ENCODE measurements at regions not wholly inside any gene's neighbourhood (a gene's known extent, or its start where the extent isn't known, plus 50 kb on each side); places are given as distances from the start of the nearest gene placed in this dataset.

DNA sequence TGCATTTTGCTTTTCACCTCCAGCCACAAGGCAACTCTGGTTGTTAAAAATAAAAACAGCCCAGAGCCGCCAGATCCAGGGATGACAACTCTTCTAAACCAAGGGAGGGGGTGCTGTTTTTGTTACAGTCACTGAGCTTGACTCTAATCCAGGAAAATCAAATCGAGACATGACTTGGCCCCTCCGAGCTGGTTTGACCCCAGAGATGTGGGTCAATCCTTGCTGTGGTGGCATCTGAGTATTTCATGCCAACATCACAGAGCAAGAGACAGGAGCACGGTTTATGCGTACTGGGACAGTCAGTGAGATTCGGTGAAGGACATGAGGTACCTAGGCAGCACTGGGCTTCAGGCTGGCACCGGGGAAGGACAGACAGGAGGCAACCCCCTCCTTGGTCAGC is 88.8 kb upstream of the ZMIZ1 start:
- Histone ChIP-seq H3K4me1 (ENCODE audit: control insufficient read depth in 1 of 2, insufficient read depth in 2 of 2, low read length in 2 of 2) (peaks cover under 1 to 3% of the 10 kb centered on the region in 2 donors), H3K9ac (ENCODE audit: low read depth in 1 of 2, low read length in 2 of 2) (no peak overlapping the region), H3K9me3 (ENCODE audit: control insufficient read depth in 1 of 2, low read length in 2 of 2) (no peaks in the 10 kb centered on the region), H3K27ac (ENCODE audit: low read depth, low read length) (no peak overlapping the region), H3K36me3 (ENCODE audit: control insufficient read depth in 1 of 2, insufficient read depth in 2 of 2, low read length in 2 of 2) (no peaks in the 10 kb centered on the region), H3K4me3 (ENCODE audit: low read depth in 1 of 2, low read length in 2 of 2) (no peak overlapping the region), H3K27me3 (ENCODE audit: control insufficient read depth in 1 of 2, insufficient read depth in 2 of 2, low read length in 2 of 2) (no peaks in the 10 kb centered on the region)

GRCh38 chr10:78980354-78980753 is 88.4 kb upstream of the ZMIZ1 start:
- Histone ChIP-seq H3K36me3 (ENCODE audit: control insufficient read depth in 1 of 2, insufficient read depth in 2 of 2, low read length in 2 of 2) (no peaks in the 10 kb centered on the region), H3K27ac (ENCODE audit: low read depth, low read length) (no peak overlapping the region), H3K27me3 (ENCODE audit: control insufficient read depth in 1 of 2, insufficient read depth in 2 of 2, low read length in 2 of 2) (no peaks in the 10 kb centered on the region), H3K9ac (ENCODE audit: low read depth in 1 of 2, low read length in 2 of 2) (no peak overlapping the region), H3K4me1 (ENCODE audit: control insufficient read depth in 1 of 2, insufficient read depth in 2 of 2, low read length in 2 of 2) (no peaks in the 10 kb centered on the region), H3K9me3 (ENCODE audit: control insufficient read depth in 1 of 2, low read length in 2 of 2) (no peaks in the 10 kb centered on the region), H3K4me3 (ENCODE audit: low read depth in 1 of 2, low read length in 2 of 2) (no peak overlapping the region)

DNA sequence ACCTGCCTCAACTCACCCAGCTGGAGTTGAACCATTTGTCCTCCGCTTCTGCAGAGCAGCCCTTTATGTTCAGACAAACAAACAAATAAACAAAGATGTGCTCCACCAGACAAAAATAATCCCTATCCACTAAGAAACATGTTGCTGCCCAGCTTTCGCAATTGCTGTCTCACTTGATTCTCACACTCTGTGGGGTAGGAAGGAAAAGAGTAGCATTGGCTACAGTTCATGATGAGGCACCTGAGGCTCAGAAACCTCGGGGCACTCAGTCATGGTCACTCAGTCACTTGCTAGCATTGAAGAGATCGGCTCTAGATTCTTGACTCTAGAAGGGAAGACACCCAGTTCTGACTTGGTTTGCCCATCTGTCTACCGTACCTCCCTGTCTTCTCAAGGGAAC is 88.0 kb upstream of the ZMIZ1 start:
- Histone ChIP-seq H3K4me1 (ENCODE audit: control insufficient read depth in 1 of 2, insufficient read depth in 2 of 2, low read length in 2 of 2) (no peaks in the 10 kb centered on the region), H3K9me3 (ENCODE audit: control insufficient read depth in 1 of 2, low read length in 2 of 2) (no peaks in the 10 kb centered on the region), H3K36me3 (ENCODE audit: control insufficient read depth in 1 of 2, insufficient read depth in 2 of 2, low read length in 2 of 2) (no peaks in the 10 kb centered on the region), H3K27ac (ENCODE audit: low read depth, low read length) (no peak overlapping the region), H3K9ac (ENCODE audit: low read depth in 1 of 2, low read length in 2 of 2) (no peak overlapping the region), H3K27me3 (ENCODE audit: control insufficient read depth in 1 of 2, insufficient read depth in 2 of 2, low read length in 2 of 2) (no peaks in the 10 kb centered on the region), H3K4me3 (ENCODE audit: low read depth in 1 of 2, low read length in 2 of 2) (no peak overlapping the region)

GRCh38 chr10:78981257-78981969 is 87.4 kb upstream of the ZMIZ1 start:
- H3K36me3 ChIP-seq (ENCODE audit: control insufficient read depth in 1 of 2, insufficient read depth in 2 of 2, low read length in 2 of 2), result no peaks in the 10 kb centered on the region
- H3K27ac ChIP-seq (ENCODE audit: low read depth, low read length), result no peak overlapping the region
- no peaks in the 10 kb centered on the region for H3K4me1 ChIP-seq (ENCODE audit: control insufficient read depth in 1 of 2, insufficient read depth in 2 of 2, low read length in 2 of 2)
- no peak overlapping the region for H3K4me3 ChIP-seq (ENCODE audit: low read depth in 1 of 2, low read length in 2 of 2)
- H3K9ac ChIP-seq (ENCODE audit: low read depth in 1 of 2, low read length in 2 of 2), result no peak overlapping the region
- H3K27me3 ChIP-seq (ENCODE audit: control insufficient read depth in 1 of 2, insufficient read depth in 2 of 2, low read length in 2 of 2), result no peaks in the 10 kb centered on the region
- H3K9me3 ChIP-seq (ENCODE audit: control insufficient read depth in 1 of 2, low read length in 2 of 2), result no peaks in the 10 kb centered on the region

DNA sequence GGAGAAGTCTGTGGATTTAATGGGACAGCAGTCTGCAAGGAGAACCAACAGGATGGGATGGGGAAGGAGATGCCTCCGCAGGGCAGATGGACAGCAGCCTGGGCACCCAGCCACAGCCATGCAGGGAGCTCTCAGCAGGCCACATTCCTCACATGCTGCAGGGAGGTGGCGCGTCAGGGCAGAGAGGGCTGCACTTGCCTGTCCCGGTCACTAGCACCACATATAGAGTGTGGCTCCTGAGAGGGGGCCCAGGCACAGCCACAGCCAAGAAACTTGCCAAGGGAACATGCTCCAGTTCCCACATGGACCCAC is 86.8 kb upstream of the ZMIZ1 start:
- Histone ChIP-seq H3K9me3 (ENCODE audit: control insufficient read depth in 1 of 2, low read length in 2 of 2) (no peaks in the 10 kb centered on the region), H3K27ac (ENCODE audit: low read depth, low read length) (no peak overlapping the region), H3K27me3 (ENCODE audit: control insufficient read depth in 1 of 2, insufficient read depth in 2 of 2, low read length in 2 of 2) (no peaks in the 10 kb centered on the region), H3K9ac (ENCODE audit: low read depth in 1 of 2, low read length in 2 of 2) (no peak overlapping the region), H3K4me1 (ENCODE audit: control insufficient read depth in 1 of 2, insufficient read depth in 2 of 2, low read length in 2 of 2) (no peaks in the 10 kb centered on the region), H3K4me3 (ENCODE audit: low read depth in 1 of 2, low read length in 2 of 2) (no peak overlapping the region), H3K36me3 (ENCODE audit: control insufficient read depth in 1 of 2, insufficient read depth in 2 of 2, low read length in 2 of 2) (no peaks in the 10 kb centered on the region)

GRCh38 chr10:78982726-78983125 is 86.0 kb upstream of the ZMIZ1 start:
- no peaks in the 10 kb centered on the region for H3K4me1 ChIP-seq (ENCODE audit: control insufficient read depth in 1 of 2, insufficient read depth in 2 of 2, low read length in 2 of 2)

DNA sequence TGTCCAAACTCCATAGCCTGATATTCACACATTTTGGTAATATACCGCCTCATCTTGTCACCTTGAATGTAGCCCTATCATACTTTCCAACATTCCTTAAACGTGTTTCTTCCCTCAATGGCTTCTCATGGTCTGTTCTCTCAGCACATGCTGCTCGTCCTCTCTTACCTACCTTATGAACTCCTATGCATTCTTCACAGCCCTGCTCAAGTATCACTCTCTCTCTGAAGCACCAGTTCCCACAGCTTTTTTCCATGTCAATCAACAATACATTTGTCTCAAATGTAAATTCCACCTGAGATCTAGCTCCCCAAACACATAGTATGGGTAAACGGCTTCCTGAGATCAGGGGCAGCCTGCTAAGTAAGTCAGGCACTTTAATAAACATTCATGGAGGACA is 85.2 kb upstream of the ZMIZ1 start:
- no peaks in the 10 kb centered on the region for H3K36me3 ChIP-seq (ENCODE audit: control insufficient read depth in 1 of 2, insufficient read depth in 2 of 2, low read length in 2 of 2)
- no peak overlapping the region for H3K27ac ChIP-seq (ENCODE audit: low read depth, low read length)
- H3K4me3 ChIP-seq (ENCODE audit: low read depth in 1 of 2, low read length in 2 of 2), result no peak overlapping the region
- H3K27me3 ChIP-seq (ENCODE audit: control insufficient read depth in 1 of 2, insufficient read depth in 2 of 2, low read length in 2 of 2), result no peaks in the 10 kb centered on the region
- no peak overlapping the region for H3K9ac ChIP-seq (ENCODE audit: low read depth in 1 of 2, low read length in 2 of 2)
- no peaks in the 10 kb centered on the region for H3K9me3 ChIP-seq (ENCODE audit: control insufficient read depth in 1 of 2, low read length in 2 of 2)
- H3K4me1 ChIP-seq (ENCODE audit: control insufficient read depth in 1 of 2, insufficient read depth in 2 of 2, low read length in 2 of 2), result no peaks in the 10 kb centered on the region

More at GRCh38 chr10:78982726-78983125, 86.0 kb upstream of the ZMIZ1 start:
- Histone ChIP-seq H3K9me3 (ENCODE audit: control insufficient read depth in 1 of 2, low read length in 2 of 2) (no peaks in the 10 kb centered on the region), H3K9ac (ENCODE audit: low read depth in 1 of 2, low read length in 2 of 2) (no peak overlapping the region), H3K27me3 (ENCODE audit: control insufficient read depth in 1 of 2, insufficient read depth in 2 of 2, low read length in 2 of 2) (no peaks in the 10 kb centered on the region), H3K36me3 (ENCODE audit: control insufficient read depth in 1 of 2, insufficient read depth in 2 of 2, low read length in 2 of 2) (no peaks in the 10 kb centered on the region), H3K4me3 (ENCODE audit: low read depth in 1 of 2, low read length in 2 of 2) (no peak overlapping the region), H3K27ac (ENCODE audit: low read depth, low read length) (no peak overlapping the region)

DNA sequence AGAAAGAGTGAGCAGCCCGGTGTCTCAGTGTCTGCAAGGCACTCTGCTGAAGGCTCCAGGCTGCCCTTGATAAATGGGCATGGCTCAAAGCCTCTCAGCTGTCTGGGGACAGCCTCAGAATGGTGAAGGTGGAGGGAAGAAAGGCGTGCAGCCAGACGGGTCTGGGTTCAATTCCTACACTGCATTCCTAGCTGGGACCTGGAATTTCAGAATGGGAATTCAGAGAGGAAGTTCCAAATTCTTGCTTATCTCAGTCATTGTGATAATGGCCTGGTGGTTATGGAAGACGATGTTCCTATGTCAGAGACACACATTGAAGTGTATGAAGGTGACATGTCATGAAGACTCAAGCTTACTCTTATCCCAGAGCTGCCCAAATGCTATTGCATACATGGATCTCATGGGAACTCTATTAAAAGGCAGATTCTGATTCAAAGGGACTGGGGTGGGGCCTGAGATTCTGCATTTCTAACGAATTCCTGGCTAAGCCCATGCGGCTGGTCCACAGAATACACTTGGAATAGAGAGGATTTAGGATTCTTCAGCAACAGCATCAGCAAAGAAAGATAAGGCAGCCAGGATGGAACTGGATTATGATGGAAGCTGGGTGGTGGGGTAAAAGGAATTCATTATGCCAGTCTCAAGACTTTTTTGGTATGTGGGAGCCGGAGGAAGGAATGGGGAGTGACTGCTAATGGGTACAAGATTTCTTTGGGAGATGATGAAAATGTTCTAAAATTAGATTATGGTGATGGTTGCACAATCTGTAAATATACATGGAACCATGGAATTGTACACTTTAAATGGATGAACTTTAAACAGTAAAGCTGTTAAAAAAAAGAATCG is 82.6 kb upstream of the ZMIZ1 start:
- Histone ChIP-seq H3K36me3 (ENCODE audit: control insufficient read depth in 1 of 2, insufficient read depth in 2 of 2, low read length in 2 of 2) (no peaks in the 10 kb centered on the region), H3K27ac (ENCODE audit: low read depth, low read length) (no peak overlapping the region), H3K4me1 (ENCODE audit: control insufficient read depth in 1 of 2, insufficient read depth in 2 of 2, low read length in 2 of 2) (no peaks in the 10 kb centered on the region), H3K9me3 (ENCODE audit: control insufficient read depth in 1 of 2, low read length in 2 of 2) (no peaks in the 10 kb centered on the region), H3K9ac (ENCODE audit: low read depth in 1 of 2, low read length in 2 of 2) (no peak overlapping the region), H3K4me3 (ENCODE audit: low read depth in 1 of 2, low read length in 2 of 2) (no peak overlapping the region), H3K27me3 (ENCODE audit: control insufficient read depth in 1 of 2, insufficient read depth in 2 of 2, low read length in 2 of 2) (no peaks in the 10 kb centered on the region)

DNA sequence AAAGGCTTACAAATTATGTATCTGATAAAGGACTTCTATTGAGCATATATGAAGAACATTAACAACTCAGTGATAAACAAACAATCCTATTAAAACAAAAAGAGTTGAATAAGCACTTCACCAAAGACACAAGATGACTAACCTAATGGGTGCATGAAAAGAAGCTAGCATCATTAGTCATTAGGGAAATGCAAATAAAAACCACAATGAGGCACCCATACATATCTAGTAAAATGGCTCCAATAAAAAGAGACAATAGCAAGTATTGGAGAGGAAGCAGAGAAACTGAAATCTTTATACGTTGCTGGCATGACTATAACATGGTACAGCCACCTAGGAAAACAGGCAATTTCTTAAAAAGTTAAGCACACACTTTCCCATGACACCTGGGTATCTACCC is 77.6 kb upstream of the ZMIZ1 start:
- Histone ChIP-seq H3K9me3 (ENCODE audit: control insufficient read depth in 1 of 2, low read length in 2 of 2) (no peaks in the 10 kb centered on the region), H3K36me3 (ENCODE audit: control insufficient read depth in 1 of 2, insufficient read depth in 2 of 2, low read length in 2 of 2) (no peaks in the 10 kb centered on the region)

DNA sequence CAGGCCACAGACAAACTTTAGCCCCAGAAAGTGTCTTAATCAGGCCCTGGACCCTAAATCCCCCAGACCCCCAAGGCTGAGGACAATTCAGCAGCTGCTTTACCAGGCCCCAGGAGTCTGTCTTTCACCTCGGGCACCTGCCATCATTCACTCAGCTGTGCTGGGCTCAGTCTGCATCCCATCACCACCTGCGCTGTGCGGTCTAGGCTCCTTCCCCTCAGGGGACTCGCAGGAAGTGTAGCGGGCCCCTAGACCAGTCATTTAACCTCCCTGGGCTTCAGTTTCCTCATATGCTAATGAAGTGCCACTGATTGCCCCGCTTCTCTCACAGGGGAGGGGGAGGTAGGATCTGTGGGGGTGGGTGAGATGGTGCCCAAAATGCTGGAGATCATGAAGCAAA is 76.4 kb upstream of the ZMIZ1 start:
- no peak overlapping the region for H3K4me3 ChIP-seq (ENCODE audit: low read depth in 1 of 2, low read length in 2 of 2)
- no peaks in the 10 kb centered on the region for H3K9me3 ChIP-seq (ENCODE audit: control insufficient read depth in 1 of 2, low read length in 2 of 2)
- H3K4me1 ChIP-seq (ENCODE audit: control insufficient read depth in 1 of 2, insufficient read depth in 2 of 2, low read length in 2 of 2), result no peaks in the 10 kb centered on the region
- H3K27me3 ChIP-seq (ENCODE audit: control insufficient read depth in 1 of 2, insufficient read depth in 2 of 2, low read length in 2 of 2), result no peaks in the 10 kb centered on the region
- no peak overlapping the region for H3K9ac ChIP-seq (ENCODE audit: low read depth in 1 of 2, low read length in 2 of 2)
- H3K36me3 ChIP-seq (ENCODE audit: control insufficient read depth in 1 of 2, insufficient read depth in 2 of 2, low read length in 2 of 2), result no peaks in the 10 kb centered on the region
- H3K27ac ChIP-seq (ENCODE audit: low read depth, low read length), result no peak overlapping the region

More for the DNA sequence above, 77.6 kb upstream of the ZMIZ1 start:
- Histone ChIP-seq H3K9ac (ENCODE audit: low read depth in 1 of 2, low read length in 2 of 2) (no peak overlapping the region), H3K4me3 (ENCODE audit: low read depth in 1 of 2, low read length in 2 of 2) (no peak overlapping the region), H3K4me1 (ENCODE audit: control insufficient read depth in 1 of 2, insufficient read depth in 2 of 2, low read length in 2 of 2) (no peaks in the 10 kb centered on the region), H3K27ac (ENCODE audit: low read depth, low read length) (no peak overlapping the region), H3K27me3 (ENCODE audit: control insufficient read depth in 1 of 2, insufficient read depth in 2 of 2, low read length in 2 of 2) (no peaks in the 10 kb centered on the region)
